ENCODE measurements at regions not wholly inside any gene's neighbourhood (a gene's known extent, or its start where the extent isn't known, plus 50 kb on each side); places are given as distances from the start of the nearest gene placed in this dataset.
A peak's percentile ranks its signal among the peaks of the same experiment; 100 is the strongest.

DNA sequence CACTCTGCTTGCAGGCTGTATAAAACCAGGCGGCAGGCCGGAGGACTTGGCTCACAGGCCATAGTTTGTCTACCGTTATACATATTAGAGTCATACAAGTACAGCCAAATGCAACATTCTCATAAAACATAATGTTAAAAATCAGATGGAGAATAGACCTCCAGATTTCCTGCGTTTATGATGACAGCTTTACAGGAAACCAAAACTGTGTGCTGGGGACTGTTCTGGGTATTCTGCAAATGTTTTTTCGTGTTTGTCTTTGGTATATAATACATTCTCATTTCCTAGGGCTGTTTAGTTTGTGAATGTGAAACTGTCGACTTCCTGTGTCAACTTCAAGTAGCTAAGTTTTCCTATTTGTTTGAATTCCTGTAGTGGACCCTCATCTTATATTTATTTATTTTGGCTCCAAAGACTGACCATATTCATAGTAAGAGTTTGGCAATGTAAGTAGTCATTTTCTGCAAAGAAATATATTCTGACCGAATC is 79.5 kb upstream of the FAM9C start:
- in situ Hi-C loops (cut with HindIII; ENCODE audit: low pct_ligation_motif_present, low pct_unique_long_range_greater_than_20kb, low sequenced_read_pairs) = no loop called here
- no peak for DNase-seq

GRCh38 chrX:13123247-13123856 is 78.9 kb upstream of the FAM9C start:
- in situ Hi-C loops (cut with HindIII; ENCODE audit: low pct_ligation_motif_present, low pct_unique_long_range_greater_than_20kb, low sequenced_read_pairs) = no loop called here
- DNase-seq = no peak

- no peak for DNase-seq
- in situ Hi-C loops (cut with HindIII; ENCODE audit: low pct_ligation_motif_present, low pct_unique_long_range_greater_than_20kb, low sequenced_read_pairs) = no loop called here
Observed at GRCh38 chrX:13121020-13121555, 76.7 kb upstream of the FAM9C start.

DNA sequence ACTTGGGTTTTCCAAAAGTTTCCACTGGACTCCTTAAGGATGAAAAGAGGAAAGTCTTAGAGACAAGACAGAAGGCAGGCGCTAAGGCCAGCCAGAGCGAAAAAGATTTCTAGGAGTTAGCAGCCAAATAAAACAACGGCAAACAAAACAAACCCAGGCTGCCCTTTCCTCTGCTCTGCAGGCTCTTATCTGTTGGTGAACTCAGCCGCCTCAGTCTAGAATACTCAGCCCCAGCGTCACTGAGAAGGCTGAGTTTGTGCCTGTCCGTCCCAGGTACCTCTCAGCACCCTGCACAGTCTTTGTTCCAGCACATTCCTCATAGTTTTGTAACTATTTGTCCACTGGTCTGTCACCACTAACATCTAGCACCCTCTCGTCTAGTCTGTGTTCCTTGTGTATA is 75.6 kb upstream of the FAM9C start:
- in situ Hi-C loops (cut with HindIII; ENCODE audit: low pct_ligation_motif_present, low pct_unique_long_range_greater_than_20kb, low sequenced_read_pairs) = no loop called here
- DNase-seq = no peak

DNA sequence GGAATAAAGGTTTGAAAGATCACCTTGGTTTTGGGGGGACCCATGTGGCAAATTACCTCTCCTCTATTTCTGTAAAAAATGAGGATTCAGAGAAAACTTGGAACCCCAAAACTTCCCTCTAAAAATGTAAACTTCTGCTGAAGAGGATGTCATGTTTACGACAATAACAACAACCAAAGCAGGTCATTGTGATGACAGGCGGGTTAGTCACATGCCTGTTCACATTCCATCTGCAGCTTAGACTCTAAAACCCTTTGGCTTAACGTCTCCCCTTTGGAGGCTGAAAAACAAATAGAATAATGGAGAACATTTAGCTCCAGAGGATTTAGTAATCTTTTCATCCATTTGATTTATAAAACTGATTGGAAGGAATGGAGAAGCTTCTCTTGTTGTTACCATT is 75.0 kb upstream of the FAM9C start:
- in situ Hi-C loops (cut with HindIII; ENCODE audit: low pct_ligation_motif_present, low pct_unique_long_range_greater_than_20kb, low sequenced_read_pairs) = no loop called here
- no peak for DNase-seq

DNA sequence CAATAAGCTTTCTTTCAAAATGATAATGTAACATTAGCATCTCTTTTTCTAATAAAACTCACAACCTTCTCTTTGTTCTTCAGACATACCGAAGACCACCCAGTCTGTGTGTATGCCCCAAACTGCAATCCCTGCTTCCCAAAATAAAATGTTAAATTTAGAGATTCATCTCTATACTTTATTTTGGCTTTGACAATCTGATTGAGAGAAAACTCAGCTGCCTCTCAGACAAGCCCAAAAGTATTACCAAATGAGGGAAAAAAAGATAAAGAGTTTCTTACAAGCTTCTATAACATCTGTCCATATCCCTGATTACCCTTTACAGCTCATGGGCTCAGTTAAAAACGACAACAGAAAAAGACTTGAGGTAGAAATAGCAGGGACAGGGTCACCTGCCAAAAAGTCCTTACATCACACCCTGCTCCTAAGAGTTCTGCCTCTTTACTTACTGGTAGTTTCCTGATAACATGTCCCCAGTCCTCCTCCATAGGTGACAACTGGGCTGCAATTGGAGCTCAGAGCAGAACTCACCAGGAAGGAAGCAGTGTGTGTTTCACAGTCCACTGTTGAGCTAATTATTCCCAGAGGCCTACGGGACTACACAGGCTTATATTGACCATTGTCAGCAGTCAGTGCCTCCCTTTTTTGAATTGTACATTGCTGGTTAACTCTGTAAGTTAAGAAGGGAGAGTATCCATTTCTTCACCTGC is 70.9 kb upstream of the FAM9C start:
- DNase-seq = no peak
- in situ Hi-C loops (cut with HindIII; ENCODE audit: low pct_ligation_motif_present, low pct_unique_long_range_greater_than_20kb, low sequenced_read_pairs) = no loop called here

DNA sequence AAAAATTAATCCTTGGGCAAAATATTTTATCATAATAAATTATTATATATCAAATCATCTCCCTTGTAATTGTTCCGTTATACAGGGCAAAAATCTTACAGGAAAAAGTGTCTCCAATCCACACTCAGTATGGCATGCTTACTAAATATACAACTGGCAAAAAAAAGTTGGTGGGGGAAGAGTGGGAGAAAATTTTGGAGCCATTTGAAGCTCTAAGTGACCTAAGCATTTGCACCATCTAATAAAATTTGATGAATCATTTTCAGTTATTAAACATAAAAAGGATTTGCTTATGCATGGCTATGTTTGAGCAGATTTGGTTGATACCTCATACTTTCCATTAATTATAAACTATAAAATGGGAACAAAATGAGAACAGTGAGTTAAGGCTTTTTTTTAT is 68.1 kb upstream of the FAM9C start:
- in situ Hi-C loops (cut with HindIII; ENCODE audit: low pct_ligation_motif_present, low pct_unique_long_range_greater_than_20kb, low sequenced_read_pairs) = no loop called here
- DNase-seq = no peak

DNA sequence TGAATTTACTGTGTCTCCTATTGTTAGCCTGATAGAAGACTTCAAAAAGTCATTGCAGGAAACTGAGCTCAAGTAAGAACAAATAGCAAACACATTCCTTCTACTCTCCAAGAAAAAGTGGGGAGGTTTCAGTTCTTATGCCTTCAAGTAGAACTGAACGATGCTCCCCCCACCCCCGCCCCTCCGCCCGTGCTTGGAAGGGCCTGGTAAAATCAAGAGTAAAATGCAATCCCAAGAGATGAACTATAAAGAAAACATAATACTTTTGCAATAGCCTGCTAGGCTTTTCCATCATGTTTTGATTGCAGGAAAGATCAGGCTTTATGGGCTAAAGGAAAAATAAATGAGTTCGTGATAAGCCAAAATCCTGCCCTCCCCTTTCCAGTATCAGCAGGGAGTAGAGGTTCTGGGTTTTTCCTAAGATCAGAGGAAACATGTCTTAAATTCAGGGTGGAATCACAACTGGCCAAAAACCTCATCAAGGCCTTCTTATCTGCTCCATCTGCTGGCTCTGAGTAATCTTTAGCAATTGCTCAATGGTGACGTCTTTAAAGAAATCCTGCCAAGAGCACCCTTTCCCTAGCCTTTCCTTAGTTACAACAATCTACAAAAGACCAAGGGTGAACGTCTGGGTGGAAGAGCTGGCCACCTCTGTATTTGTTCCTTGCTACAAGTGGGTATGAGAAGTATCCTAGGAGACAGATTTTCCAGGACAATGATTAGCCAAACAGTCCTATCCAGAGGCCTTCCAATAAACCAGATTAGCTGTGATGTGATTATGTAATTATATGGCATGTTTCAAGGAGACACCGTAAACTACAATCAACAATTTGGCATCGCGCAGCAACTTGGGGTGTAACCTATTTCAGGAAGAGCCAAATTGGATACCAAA is 66.3 kb upstream of the FAM9C start:
- in situ Hi-C loops (cut with HindIII; ENCODE audit: low pct_ligation_motif_present, low pct_unique_long_range_greater_than_20kb, low sequenced_read_pairs) = no loop called here
- peak; percentile 3 for DNase-seq

DNA sequence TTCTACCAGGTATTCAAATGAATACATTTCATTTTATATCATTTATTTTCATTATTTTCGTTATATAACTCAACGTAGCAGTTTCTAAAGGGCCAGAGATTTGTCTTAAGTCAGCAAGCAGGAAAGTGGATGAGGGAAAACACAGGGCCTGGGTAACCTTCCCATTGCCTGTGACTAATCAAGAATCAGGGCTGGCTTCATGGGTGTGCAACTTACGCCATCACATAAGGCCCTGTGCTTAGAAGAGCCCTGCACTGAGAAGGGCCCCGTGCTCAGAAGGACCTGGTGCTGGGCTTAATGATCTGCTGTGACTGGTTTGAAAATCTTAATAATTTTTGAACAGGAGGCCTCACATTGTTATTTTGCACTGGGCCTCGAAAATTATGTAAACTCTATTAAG is 65.4 kb upstream of the FAM9C start:
- no peak for DNase-seq
- in situ Hi-C loops (cut with HindIII; ENCODE audit: low pct_ligation_motif_present, low pct_unique_long_range_greater_than_20kb, low sequenced_read_pairs) = no loop called here

DNA sequence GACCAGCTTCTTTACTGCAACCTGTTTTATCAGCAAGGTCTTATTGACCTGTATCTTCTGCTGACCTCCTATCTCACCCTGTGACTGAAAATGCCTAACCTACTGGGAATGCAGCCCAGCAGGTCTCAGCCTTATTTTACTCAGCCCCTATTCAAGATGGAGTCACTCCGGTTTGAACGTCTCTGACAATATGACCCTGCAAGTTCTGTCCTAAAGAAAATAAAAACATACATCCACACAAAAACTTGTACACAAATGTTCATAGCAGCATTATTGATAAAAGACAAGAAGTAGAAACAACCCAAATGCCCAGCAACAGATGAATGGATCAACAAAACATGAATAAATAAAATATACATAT is 59.5 kb upstream of the FAM9C start:
- in situ Hi-C loops (cut with HindIII; ENCODE audit: low pct_ligation_motif_present, low pct_unique_long_range_greater_than_20kb, low sequenced_read_pairs) = no loop called here
- DNase-seq = no peak

DNA sequence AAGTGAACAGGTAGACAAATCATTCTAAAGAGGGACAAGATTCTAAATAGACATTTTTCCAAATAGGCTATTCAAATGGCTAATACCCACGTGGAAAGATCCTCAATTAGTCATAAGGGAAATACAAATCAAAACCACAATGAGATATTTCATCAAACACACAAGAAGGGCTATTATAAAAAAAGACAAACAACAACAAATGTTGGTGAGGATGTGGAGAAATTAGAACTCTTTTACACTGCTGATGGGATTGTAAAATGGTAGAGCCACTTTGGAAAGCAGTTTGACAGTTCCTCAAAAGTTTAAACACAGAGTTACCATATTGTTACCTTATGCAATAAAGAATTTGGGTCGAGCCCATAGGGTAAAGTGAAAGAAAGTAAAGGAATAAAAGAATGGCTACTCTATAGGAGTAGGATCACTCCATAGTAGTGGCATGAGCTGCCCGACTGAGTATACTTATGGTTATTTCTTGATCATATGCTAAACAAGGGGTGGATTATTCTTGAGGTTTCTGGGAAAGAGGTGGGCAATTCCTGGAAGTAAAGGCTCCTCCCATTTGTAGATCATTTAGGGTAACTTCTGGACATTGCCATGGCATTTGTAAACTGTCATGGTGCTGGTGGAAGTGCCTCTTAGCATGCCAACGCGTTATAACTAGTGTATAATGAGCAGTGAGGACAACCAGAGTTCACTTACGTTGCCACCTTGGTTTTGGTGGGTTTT is 58.9 kb upstream of the FAM9C start:
- in situ Hi-C loops (cut with HindIII; ENCODE audit: low pct_ligation_motif_present, low pct_unique_long_range_greater_than_20kb, low sequenced_read_pairs) = no loop called here
- no peak for DNase-seq

DNA sequence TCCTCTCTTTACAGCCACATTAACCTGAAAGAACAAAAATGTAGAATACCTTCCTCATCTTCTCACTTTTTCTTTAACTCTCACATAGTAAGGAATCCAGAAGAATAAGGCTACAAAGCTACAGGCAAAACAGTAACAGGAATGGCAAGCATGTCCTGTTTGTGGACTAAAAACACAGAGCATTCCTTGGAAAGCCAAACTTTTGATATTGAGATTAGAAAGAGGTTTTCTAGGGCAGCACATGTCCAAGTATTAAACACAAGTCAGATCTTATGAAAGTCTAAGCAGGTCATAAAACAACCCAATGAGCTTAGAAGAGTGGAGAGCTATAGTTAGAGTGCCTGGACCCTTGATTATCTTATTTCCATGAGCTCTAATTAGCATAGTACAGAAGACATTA is 58.2 kb upstream of the FAM9C start:
- in situ Hi-C loops (cut with HindIII; ENCODE audit: low pct_ligation_motif_present, low pct_unique_long_range_greater_than_20kb, low sequenced_read_pairs) = no loop called here
- no peak for DNase-seq

GRCh38 chrX:13101441-13102139 is 57.2 kb upstream of the FAM9C start:
- DNase-seq = peak; percentile 10
- in situ Hi-C loops (cut with HindIII; ENCODE audit: low pct_ligation_motif_present, low pct_unique_long_range_greater_than_20kb, low sequenced_read_pairs) = no loop called here

DNA sequence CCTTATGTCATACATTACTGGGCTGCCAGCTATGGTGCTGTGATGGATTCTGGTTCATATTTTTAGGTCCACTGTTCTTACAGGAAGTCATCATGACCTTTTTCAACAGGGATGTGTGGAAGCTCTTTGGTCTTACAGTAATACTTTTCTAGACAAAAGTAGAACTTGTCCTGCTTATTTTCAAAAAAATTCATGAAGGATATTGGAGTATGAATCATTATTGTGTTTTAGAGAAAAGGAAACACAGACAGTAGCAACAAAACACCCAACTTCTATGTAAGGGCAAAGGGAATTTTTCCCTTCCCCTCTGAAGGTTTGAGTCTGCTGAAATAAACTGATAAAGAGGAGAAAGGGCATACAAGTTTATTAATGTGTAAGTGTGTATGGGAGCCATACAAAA is 54.7 kb upstream of the FAM9C start:
- in situ Hi-C loops (cut with HindIII; ENCODE audit: low pct_ligation_motif_present, low pct_unique_long_range_greater_than_20kb, low sequenced_read_pairs) = no loop called here
- no peak for DNase-seq

DNA sequence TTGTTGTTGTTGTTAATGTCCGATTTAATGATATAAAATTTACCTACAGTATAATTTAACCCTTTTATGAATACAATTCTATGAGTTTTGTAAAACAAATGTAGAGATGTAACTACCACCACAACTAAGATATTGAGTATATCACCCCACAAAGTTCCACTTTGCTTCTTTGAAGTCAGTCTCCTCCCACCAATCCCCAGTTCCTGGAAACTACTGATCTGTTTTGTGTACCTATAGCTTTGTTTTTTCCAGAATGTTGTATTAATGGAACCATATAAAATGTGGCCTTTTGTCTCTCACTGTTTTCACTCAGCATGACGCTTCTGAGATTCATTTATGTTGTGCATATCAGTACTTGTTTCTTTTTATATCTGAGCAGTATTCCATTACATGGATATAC is 52.3 kb upstream of the FAM9C start:
- no peak for DNase-seq
- in situ Hi-C loops (cut with HindIII; ENCODE audit: low pct_ligation_motif_present, low pct_unique_long_range_greater_than_20kb, low sequenced_read_pairs) = no loop called here

DNA sequence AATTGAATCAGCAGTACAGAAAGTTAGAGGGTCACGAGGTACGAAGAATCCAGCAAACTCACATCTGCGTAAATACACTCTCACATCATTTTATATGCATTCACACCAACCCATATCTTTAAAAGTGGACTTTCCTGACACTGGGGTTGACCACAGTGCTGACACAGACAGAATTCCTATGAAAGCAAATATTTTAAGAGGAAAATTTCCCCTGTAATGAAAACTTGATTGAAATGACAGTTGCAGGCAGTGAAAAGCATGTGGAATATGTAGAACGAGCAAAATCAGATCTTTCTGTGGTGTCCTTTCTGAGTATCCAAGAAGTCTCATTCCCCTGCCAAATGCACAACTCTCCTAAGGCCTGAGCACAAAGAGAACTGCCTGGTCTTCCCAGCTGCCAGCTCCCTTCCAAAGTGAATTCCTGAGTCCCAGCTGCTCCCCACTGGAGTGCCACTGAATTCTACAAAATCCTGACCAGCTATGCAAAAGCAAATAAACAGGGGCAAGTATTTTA is 50.5 kb upstream of the FAM9C start:
- in situ Hi-C loops (cut with HindIII; ENCODE audit: low pct_ligation_motif_present, low pct_unique_long_range_greater_than_20kb, low sequenced_read_pairs) = no loop called here
- DNase-seq = no peak

- in situ Hi-C loops (cut with HindIII; ENCODE audit: low pct_ligation_motif_present, low pct_unique_long_range_greater_than_20kb, low sequenced_read_pairs) = no loop called here
- DNase-seq = no peak
Observed at GRCh38 chrX:13094374-13094773, 50.0 kb upstream of the FAM9C start.

All from ACHN (cell line).